Muscle layer of duodenum (tissue), 2 donors: ENCODE measurements at regions not wholly inside any gene's neighbourhood (a gene's known extent, or its start where the extent isn't known, plus 50 kb on each side); places are given as distances from the start of the nearest gene placed in this dataset.

Experiments
- H3K27ac ChIP-seq: one replicate; pipeline ENCODE4 v1.7.0; 2013; ENCODE audit warnings: mild to moderate bottlenecking, low read length
- H3K27me3 ChIP-seq: one replicate; pipeline ENCODE4 v1.7.0; 2013; ENCODE audit warnings: low read depth, mild to moderate bottlenecking, control low read depth, low read length
- H3K36me3 ChIP-seq, 2 donors: one replicate each; pipeline ENCODE4 v1.7.0; 2013; ENCODE audit warnings: low read length in 2 of 2, control low read depth in 1 of 2, mild to moderate bottlenecking in 1 of 2; ENCODE audit not compliant: insufficient read depth in 2 of 2, control insufficient read depth in 1 of 2
- H3K4me1 ChIP-seq, 2 donors: one replicate each; pipeline ENCODE4 v1.7.0; 2013; ENCODE audit warnings: low read length in 2 of 2, mild to moderate bottlenecking in 2 of 2, control low read depth in 1 of 2, moderate library complexity in 1 of 2; ENCODE audit not compliant: insufficient read depth in 2 of 2, control insufficient read depth in 1 of 2
- H3K4me3 ChIP-seq, 2 donors: one replicate each; pipeline ENCODE4 v1.7.0; 2013; ENCODE audit warnings: low read length in 2 of 2, low read depth in 1 of 2, mild to moderate bottlenecking in 1 of 2
- H3K9me3 ChIP-seq, 2 donors: one replicate each; pipeline ENCODE4 v1.7.0; 2013; ENCODE audit warnings: low read length in 2 of 2, control low read depth in 1 of 2, mild to moderate bottlenecking in 1 of 2; ENCODE audit not compliant: control insufficient read depth in 1 of 2
- donor health status: healthy.

DNA sequence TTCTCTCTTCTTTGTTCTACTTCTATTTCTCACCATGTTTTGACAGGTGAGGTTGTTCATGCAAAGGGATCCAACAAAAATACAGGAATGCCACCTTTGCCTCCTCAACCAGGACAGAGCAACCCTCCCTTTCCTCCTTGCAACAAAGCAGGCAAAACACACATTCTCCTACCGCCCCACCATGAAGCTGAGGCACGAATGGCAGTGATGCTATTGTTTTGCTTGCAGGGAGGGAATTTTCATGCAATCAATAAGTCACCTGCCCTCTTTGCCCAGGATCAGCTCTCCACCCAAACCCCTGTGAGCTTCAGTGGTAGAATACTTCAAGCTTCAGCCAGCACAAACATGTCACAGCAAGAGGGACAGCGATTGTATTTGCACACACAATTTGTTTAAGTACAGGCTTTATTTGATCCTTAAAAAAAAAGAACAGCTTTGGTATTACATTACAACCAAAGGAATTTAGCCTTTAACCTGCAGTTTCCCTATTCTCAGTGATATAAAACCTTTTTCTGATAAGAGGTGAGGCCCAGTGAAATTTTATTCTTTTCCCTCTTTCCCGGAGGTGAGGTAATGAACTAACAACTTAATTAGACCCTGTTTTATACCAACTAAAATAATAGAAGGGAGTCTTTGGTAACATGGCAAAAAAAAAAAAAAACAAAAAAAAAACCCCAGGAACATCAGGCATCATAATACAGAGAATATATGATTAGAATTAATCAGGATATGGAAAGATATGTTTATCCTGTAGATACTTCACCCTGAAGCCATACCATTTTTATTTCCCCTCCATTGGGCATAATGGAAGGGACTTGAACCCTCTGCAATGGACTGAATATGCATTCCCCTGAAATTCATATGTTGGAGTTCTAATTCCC is 87.0 kb upstream of the EEA1 start:
- Histone ChIP-seq H3K9me3 (no peaks in the 10 kb centered on the region), H3K27ac (no peak overlapping the region), H3K27me3 (no peaks in the 10 kb centered on the region), H3K4me1 (no peaks in the 10 kb centered on the region), H3K4me3 (no peak overlapping the region), H3K36me3 (no peaks in the 10 kb centered on the region)

GRCh38 chr12:93016752-93017350 is 87.8 kb upstream of the EEA1 start:
- no peak overlapping the region for H3K27ac ChIP-seq
- H3K36me3 ChIP-seq = no peaks in the 10 kb centered on the region
- no peaks in the 10 kb centered on the region for H3K9me3 ChIP-seq
- no peaks in the 10 kb centered on the region for H3K4me1 ChIP-seq
- no peak overlapping the region for H3K4me3 ChIP-seq
- H3K27me3 ChIP-seq = no peaks in the 10 kb centered on the region

GRCh38 chr12:93018610-93019009 is 89.5 kb upstream of the EEA1 start:
- Histone ChIP-seq H3K36me3 (no peaks in the 10 kb centered on the region), H3K27ac (no peak overlapping the region), H3K4me1 (no peaks in the 10 kb centered on the region), H3K9me3 (no peaks in the 10 kb centered on the region), H3K4me3 (no peak overlapping the region), H3K27me3 (no peaks in the 10 kb centered on the region)

DNA sequence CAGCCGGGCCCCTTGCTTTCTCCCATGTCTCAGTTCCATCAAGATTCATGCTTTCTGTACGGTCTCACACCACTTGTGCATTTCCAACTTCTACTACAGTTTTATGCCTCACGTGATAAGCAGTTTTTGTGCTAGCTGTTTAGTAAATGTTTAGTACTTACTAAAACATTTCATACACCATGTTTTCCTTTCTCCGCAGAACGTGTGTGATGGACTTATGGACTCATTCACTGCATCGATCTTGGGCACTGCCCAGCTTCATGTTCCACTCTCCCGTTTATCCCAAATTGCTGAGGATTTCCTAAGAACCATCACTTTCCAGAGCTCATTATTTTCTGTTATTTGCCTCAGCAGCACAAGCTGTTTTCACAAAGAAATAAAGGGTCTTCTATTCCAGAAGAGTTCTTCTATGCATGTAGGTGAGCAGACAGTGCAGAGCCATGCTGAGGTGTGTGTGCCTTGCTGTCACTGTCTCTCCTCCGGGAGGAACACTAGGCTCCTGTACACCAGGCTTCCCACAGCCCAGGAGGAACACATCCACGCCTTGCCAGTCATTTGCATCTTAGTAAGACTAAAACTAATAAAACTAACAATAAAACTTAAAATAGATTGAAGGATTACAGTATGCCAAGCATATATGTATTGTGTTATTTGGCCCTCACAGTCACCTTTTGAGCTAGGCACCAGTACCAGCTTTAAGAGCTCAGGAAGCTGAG is 90.3 kb upstream of the EEA1 start:
- Histone ChIP-seq H3K27me3 (no peaks in the 10 kb centered on the region), H3K9me3 (no peaks in the 10 kb centered on the region), H3K27ac (no peak overlapping the region), H3K4me3 (no peak overlapping the region), H3K4me1 (no peaks in the 10 kb centered on the region), H3K36me3 (no peaks in the 10 kb centered on the region)

GRCh38 chr12:93019975-93020630 is 91.0 kb upstream of the EEA1 start:
- Histone ChIP-seq H3K4me3 (no peak overlapping the region), H3K27ac (peak overlapping the region; percentile 14), H3K36me3 (no peaks in the 10 kb centered on the region), H3K9me3 (no peaks in the 10 kb centered on the region), H3K4me1 (no peaks in the 10 kb centered on the region), H3K27me3 (no peaks in the 10 kb centered on the region)

GRCh38 chr12:93020631-93021597 is 91.8 kb upstream of the EEA1 start:
- Histone ChIP-seq H3K27me3 (no peaks in the 10 kb centered on the region), H3K4me3 (no peak overlapping the region), H3K4me1 (no peaks in the 10 kb centered on the region), H3K9me3 (no peaks in the 10 kb centered on the region), H3K36me3 (no peaks in the 10 kb centered on the region), H3K27ac (peak overlapping the region; percentile 14)

- Histone ChIP-seq H3K27me3 (no peaks in the 10 kb centered on the region), H3K4me3 (no peak overlapping the region), H3K4me1 (no peaks in the 10 kb centered on the region), H3K9me3 (no peaks in the 10 kb centered on the region), H3K27ac (no peak overlapping the region), H3K36me3 (no peaks in the 10 kb centered on the region)
Measured at GRCh38 chr12:93022603-93023340, 93.7 kb upstream of the EEA1 start.

- Histone ChIP-seq H3K4me1 (no peaks in the 10 kb centered on the region), H3K4me3 (no peak overlapping the region), H3K36me3 (no peaks in the 10 kb centered on the region), H3K27ac (no peak overlapping the region), H3K9me3 (no peaks in the 10 kb centered on the region), H3K27me3 (no peaks in the 10 kb centered on the region)
Measured at GRCh38 chr12:93025145-93026103, 96.3 kb upstream of the EEA1 start.

GRCh38 chr12:93027041-93027440 is 97.9 kb upstream of the EEA1 start:
- Histone ChIP-seq H3K27ac (no peak overlapping the region), H3K4me3 (no peak overlapping the region), H3K27me3 (no peaks in the 10 kb centered on the region), H3K36me3 (no peaks in the 10 kb centered on the region), H3K4me1 (peaks cover 0 to under 1% of the 10 kb centered on the region in 2 donors), H3K9me3 (no peaks in the 10 kb centered on the region)
